ENCODE measurements at regions not wholly inside any gene's neighbourhood (a gene's known extent, or its start where the extent isn't known, plus 50 kb on each side); places are given as distances from the start of the nearest gene placed in this dataset.
"Not testable (repeated sequence)": the region's sequence is repeated elsewhere in the genome, so short reads cannot be mapped to it uniquely, and the experiment has no call there.

- TF ChIP-seq, protein P1, sequence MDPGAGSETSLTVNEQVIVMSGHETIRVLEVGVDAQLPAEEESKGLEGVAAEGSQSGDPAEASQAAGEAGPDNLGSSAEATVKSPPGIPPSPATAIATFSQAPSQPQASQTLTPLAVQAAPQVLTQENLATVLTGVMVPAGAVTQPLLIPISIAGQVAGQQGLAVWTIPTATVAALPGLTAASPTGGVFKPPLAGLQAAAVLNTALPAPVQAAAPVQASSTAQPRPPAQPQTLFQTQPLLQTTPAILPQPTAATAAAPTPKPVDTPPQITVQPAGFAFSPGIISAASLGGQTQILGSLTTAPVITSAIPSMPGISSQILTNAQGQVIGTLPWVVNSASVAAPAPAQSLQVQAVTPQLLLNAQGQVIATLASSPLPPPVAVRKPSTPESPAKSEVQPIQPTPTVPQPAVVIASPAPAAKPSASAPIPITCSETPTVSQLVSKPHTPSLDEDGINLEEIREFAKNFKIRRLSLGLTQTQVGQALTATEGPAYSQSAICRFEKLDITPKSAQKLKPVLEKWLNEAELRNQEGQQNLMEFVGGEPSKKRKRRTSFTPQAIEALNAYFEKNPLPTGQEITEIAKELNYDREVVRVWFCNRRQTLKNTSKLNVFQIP (CRISPR knock-in tag; IDR thresholded peaks at IDR 0.05; ENCODE audit: borderline replicate concordance, low read depth), result no peak
- TF ChIP-seq TCF4 (CRISPR knock-in tag; IDR thresholded peaks at IDR 0.05; ENCODE audit: borderline replicate concordance) (no peak), ISL1 (CRISPR knock-in tag; IDR thresholded peaks at IDR 0.05) (no peak), PATZ1 (CRISPR knock-in tag; IDR thresholded peaks at IDR 0.05; ENCODE audit: borderline replicate concordance) (no peak), TOX (CRISPR knock-in tag; IDR thresholded peaks at IDR 0.05; ENCODE audit: borderline replicate concordance) (no peak), ZNF8 (CRISPR knock-in tag; IDR thresholded peaks at IDR 0.05) (no peak), CSDC2 (CRISPR knock-in tag; IDR thresholded peaks at IDR 0.05) (no peak), SNAI2 (CRISPR knock-in tag; IDR thresholded peaks at IDR 0.05) (no peak)
Measured at GRCh38 chr5:156221816-156222215, 105.1 kb upstream of the SGCD start (continued).

DNA sequence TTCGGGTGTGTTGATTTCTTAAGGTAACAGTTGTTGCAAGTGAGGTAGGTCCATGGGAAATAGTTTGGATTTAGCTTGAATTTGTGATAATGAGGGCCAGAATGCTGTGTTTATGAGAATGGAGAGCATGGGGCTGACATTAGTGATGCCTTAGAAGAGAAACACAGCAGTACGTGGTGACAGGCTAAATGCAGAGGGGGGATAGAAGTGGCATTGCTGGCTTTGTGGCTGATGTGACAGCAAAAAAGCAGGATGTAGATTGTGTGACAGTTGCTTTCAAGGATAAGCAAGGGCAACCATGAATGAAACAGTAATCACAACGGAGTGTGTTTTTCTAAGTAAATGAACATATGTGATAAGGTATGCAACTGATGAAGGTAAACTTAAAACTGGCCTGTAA, 103.4 kb upstream of the SGCD start:
- TF ChIP-seq TOX (CRISPR knock-in tag; IDR thresholded peaks at IDR 0.05; ENCODE audit: borderline replicate concordance) (no peak), ARNTL (CRISPR knock-in tag; IDR thresholded peaks at IDR 0.05; ENCODE audit: borderline replicate concordance, low read depth) (no peak), TCF4 (CRISPR knock-in tag; IDR thresholded peaks at IDR 0.05; ENCODE audit: borderline replicate concordance) (no peak), SNAI2 (CRISPR knock-in tag; IDR thresholded peaks at IDR 0.05) (no peak), ZFP30 (CRISPR knock-in tag; IDR thresholded peaks at IDR 0.05) (no peak), GLIS3 (CRISPR knock-in tag; IDR thresholded peaks at IDR 0.05) (no peak), ZNF8 (CRISPR knock-in tag; IDR thresholded peaks at IDR 0.05) (no peak), TSHZ2 (CRISPR knock-in tag; IDR thresholded peaks at IDR 0.05) (no peak), ZFP3 (CRISPR knock-in tag; IDR thresholded peaks at IDR 0.05) (no peak), PATZ1 (CRISPR knock-in tag; IDR thresholded peaks at IDR 0.05; ENCODE audit: borderline replicate concordance) (no peak), CREB5 (CRISPR knock-in tag; IDR thresholded peaks at IDR 0.05; ENCODE audit: low read depth) (no peak), ZNF70 (CRISPR knock-in tag; IDR thresholded peaks at IDR 0.05) (no peak), ESRRG (CRISPR knock-in tag; IDR thresholded peaks at IDR 0.05) (no peak), RARB (CRISPR knock-in tag; IDR thresholded peaks at IDR 0.05) (no peak), ZNF565 (CRISPR knock-in tag; conservative IDR thresholded peaks at IDR 0.05; ENCODE audit: low read depth) (no peak), OSR1 (CRISPR knock-in tag; IDR thresholded peaks at IDR 0.05) (no peak)
- TF ChIP-seq, protein P2, sequence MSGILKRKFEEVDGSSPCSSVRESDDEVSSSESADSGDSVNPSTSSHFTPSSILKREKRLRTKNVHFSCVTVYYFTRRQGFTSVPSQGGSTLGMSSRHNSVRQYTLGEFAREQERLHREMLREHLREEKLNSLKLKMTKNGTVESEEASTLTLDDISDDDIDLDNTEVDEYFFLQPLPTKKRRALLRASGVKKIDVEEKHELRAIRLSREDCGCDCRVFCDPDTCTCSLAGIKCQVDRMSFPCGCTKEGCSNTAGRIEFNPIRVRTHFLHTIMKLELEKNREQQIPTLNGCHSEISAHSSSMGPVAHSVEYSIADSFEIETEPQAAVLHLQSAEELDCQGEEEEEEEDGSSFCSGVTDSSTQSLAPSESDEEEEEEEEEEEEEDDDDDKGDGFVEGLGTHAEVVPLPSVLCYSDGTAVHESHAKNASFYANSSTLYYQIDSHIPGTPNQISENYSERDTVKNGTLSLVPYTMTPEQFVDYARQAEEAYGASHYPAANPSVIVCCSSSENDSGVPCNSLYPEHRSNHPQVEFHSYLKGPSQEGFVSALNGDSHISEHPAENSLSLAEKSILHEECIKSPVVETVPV (CRISPR knock-in tag; IDR thresholded peaks at IDR 0.05), result no peak
- ATAC-seq, result no peak

- not testable (repeated sequence) for ATAC-seq
Measured at GRCh38 chr5:156226485-156226884, 100.5 kb upstream of the SGCD start.

All from SK-N-SH treated with all-trans-retinoic acid at 6 μM for 48 hours (cell line).